A204.1 (cell line): ENCODE measurements at regions not wholly inside any gene's neighbourhood (a gene's known extent, or its start where the extent isn't known, plus 50 kb on each side); places are given as distances from the start of the nearest gene placed in this dataset.

Experiments used
- FAIRE-seq: peaks from 2 replicates; lab custom pipeline; 2012; peaks lifted over from hg19 to GRCh38; lab: Jason Lieb, UNC

- FAIRE-seq, result no peak
These were observed 315.5 kb upstream of the C9orf72 start for GRCh38 chr9:27888661-27889295.

DNA sequence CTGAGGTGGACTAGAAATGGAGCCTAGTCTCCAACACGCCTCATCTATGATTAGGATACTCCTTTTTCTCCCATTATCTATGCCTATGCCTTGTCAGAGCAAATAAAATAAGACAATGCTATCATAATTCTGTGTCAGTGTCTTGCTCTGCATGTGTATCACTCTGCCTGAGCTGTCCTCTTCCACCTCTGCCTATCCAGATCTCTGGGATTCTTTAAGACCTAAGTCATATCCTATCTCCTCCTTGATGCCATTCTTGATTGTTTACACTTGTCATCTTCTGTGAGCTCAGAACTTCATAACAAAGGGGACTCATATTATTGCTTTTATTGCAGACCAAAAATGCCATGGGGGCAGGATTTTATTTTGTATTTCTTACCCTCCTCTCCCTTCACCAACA is 351.2 kb upstream of the C9orf72 start:
- FAIRE-seq, result no peak

GRCh38 chr9:27925815-27926214 is 352.5 kb upstream of the C9orf72 start:
- no peak for FAIRE-seq

- no peak for FAIRE-seq
These were observed 356.6 kb upstream of the C9orf72 start for GRCh38 chr9:27929841-27930240.

DNA sequence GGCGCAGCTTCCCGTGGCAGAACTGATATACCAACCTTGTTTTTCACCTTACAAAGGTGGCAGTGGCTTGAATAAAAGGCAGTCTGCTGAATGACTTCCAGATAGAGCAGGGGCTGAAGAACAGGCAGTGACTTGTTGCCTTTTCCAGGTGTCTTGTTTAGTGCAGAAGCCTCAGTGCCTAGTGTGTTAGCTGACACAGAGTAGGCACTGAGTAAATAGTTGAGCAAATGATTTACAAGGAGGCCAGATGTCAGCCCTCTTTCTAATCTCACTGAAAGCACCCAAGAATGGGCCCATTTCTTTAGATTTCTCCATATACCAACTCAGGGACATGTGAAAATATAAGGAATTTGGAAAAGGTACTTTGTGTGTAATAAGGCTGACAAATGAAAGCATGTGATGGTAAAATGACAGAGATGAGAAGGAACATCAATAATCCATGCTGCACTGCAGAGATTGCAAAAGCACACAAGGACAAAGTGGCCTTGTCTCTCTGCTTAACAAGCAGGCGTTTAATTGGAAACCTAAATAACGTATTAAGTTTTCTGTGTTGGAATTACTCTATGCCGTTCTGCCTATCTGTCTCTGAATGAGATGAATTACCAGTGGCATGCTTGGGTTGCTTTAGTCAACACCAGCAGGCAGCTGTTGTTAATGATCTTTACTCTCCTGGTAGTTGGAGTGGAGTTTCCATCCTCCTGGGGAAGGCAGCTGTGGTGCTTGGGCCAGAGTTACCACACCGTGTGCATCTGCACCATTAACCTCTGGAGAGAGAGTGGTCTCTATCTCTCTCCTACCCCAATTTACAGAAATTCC is 360.1 kb upstream of the C9orf72 start:
- no peak for FAIRE-seq

DNA sequence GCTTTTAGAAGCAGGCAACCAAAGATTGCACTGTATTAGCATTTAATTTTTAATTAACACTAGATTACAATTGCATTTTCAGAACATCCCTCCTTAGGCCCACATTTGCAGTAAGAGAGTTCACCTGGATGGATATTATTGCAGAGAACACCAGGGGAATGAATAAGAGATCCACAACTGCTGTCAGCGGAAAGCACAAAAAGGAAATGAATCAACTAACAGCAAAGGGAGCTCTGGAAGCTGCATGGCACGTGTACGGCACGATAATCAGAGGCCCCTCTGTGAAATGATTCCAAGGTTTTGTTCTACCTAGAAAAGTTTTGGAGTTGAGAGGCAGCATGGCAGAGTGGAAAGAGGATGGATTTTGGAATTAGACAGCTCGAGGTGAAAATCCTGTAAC is 361.2 kb upstream of the C9orf72 start:
- FAIRE-seq, result no peak

DNA sequence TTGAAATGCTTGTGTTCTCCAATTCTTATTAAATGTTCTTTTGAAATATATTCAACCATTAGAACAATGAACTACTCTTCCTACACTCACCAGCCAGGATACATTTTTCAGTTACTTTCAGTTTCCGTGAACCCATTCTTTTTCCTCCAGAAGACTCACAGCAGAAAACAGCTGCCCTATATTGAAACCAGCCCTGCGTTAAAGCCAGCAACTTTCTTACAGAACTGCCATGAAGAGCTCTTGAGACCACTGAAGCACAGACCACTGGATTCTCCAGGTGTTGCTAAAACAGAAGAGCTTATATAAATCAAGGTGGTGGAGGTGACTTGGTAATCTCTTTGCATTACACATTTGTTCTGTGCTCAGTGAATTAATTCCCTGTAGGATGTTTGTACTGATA is 365.9 kb upstream of the C9orf72 start:
- FAIRE-seq, result no peak

DNA sequence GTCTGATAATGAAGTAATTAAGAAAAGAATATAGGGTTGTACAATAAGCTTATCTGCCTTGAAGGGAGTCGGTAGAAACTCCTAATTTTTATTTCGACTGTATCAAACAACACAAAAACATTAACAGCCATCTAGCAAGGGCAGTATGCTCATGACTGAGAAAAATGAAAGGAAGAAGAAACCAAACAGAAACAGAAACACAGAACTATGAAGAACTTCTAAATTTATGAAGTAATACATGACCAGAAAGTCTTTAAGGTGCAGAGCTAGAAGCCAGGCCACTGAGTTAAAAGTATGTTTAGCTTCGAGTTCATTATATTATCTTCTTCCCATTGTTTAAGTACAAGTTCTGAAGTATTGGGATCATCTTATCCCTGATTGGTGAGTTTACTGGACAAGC is 367.3 kb upstream of the C9orf72 start:
- FAIRE-seq, result no peak

DNA sequence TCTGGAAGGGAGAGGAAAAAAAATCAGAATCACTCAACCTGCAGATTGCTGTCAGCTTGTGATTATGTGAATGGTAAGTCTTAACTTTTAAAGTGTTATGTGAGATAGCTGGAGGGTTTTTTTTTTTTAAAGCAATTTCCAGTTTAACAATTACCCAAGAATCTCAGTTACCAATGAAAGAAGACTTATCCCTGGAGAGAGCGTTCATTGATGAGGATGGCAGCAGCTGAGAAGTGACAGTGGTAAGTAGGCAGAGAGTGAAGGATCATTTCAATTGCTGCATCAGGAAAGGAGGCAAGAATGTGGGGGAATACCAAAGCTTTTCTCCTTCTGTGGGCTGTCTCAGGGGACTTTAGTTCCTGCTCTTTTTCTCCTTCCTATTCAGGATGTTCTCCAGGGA is 370.2 kb upstream of the C9orf72 start:
- no peak for FAIRE-seq

DNA sequence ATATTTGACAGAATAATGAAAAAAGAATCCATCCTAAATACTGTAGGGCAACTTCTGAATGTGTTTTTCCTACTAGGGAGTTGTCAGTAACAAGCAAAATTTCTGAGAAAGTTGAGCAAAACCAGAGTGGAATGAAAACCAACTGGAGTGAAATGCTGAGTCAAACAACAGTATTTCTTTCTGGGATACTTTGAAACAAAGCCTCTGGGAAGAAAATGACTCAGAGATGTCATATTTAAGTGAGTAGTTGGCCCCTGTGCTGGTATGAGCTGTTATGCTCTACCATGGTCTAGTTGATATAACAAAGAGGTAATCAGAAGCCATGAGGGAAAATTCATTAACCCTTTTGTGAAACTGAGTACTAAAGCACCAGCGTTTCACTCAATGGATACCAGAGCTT is 372.1 kb upstream of the C9orf72 start:
- no peak for FAIRE-seq

DNA sequence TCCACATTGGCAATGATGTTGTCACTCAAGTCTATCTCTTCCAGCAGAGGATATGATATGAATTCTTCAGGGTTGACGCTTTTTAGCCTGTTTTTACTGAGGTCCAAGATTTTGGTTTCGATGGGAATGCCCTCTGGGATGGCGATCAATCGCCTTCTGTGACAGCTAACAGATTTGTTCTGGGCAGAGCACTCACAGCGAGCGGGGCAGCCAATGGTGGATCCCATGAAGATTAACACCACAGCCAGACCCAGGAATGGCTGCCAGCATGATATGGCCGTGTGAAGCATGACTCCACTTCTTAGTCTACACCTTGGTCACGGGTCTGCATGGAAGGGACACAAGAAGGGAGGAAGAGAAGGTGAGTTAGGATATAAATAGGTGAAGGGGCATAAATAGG is 377.1 kb upstream of the C9orf72 start:
- FAIRE-seq, result no peak

- no peak for FAIRE-seq
These were observed 381.6 kb upstream of the C9orf72 start for GRCh38 chr9:27954858-27955257.

DNA sequence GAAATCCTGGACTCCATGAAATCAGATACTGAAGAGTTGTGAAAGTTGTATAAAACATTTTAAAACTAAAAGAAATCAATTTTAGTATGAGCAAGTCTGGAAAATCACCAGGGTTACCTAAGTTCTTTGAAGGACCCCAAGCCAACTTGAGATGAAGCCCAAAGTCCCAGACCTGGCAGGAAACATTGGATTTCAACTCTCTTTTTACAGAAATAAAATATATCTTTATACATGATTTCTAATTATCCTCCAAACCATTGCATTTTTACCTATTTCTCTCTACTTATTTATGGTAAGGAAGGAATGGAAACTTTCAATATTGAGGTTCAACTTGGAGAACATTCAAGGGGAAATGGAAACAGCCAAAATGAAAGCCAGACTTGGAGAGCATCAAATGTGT is 390.6 kb upstream of the C9orf72 start:
- FAIRE-seq, result no peak

DNA sequence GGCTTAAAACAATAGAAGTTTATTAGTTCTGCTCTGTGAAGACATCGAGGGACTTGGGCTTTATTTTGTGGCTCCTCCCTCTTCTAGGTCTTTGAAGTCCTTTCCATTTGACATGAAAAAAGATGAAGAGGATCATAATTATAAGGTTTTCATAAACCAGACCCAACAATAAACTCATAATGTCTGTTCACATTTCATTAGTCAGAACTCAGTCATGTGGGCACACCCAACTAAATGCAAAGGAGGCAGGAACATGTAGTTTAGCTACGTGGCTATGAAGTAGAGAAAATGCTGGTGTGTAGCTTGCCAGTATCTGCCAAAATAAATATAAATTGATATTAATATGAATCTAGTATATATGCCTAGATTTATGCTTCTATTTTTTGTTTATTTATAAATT is 393.9 kb upstream of the C9orf72 start:
- no peak for FAIRE-seq

DNA sequence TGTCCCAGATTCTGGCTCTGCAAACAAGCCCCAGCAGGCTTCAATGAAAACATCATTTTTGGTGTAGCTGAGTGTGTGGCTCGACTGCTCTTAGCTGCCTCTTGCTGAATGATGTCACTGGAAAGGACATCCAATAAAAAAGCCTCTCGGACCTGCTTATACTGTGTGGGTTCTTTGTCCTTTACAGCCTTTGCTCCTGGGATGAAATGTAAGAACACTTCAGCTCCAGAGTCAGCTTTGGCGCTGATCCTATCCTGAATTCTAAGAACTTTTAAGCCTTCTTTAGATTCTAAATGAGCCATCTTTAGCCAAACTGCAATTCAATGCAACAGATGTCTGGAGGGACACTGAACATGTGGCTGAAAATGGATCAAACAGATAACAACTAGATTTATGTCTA is 404.6 kb upstream of the C9orf72 start:
- FAIRE-seq, result no peak

DNA sequence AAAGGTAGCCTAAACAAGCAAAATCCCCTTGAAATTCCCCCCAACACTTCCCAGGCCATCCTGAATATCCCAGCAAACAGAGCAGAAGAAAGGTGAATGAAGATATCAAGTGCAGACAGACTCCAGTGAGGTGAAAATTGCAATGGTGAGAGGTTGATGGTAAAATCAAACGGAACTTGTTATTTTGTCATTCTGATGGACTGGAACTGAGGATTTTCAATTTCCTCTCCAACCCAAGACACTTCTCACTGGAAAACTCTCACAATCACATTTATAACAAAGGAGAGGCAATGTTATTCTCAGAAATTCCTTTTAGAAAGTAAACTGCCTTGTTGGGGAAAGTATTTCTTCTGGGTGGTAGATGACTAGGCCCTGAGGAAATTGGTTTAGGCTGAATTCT is 412.4 kb upstream of the C9orf72 start:
- no peak for FAIRE-seq

- FAIRE-seq, result no peak
These were observed 417.2 kb upstream of the C9orf72 start for GRCh38 chr9:27990524-27990923.

- no peak for FAIRE-seq
These were observed 417.9 kb upstream of the C9orf72 start for GRCh38 chr9:27991221-27991620.

GRCh38 chr9:28001096-28001495 is 427.8 kb upstream of the C9orf72 start:
- FAIRE-seq, result no peak

DNA sequence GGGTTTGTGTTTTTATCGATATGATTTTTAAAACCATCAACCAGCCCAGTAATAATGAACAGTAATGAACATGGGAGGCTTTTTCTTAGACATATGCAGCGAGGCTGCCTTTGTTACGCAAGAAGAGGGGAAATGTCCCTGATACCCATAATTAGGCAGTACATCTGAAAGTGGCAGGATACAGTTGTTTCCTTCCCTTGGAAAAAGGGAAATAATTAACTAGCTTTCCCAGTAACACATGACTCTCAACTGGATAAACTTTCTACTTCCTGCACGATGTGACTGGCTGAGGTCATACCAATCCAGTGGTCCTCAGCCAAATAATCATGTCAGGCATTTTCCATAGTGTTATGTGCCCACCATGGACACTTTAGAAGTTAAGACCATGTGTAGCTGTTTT is 431.6 kb upstream of the C9orf72 start:
- no peak for FAIRE-seq

GRCh38 chr9:28005779-28006178 is 432.5 kb upstream of the C9orf72 start:
- no peak for FAIRE-seq

DNA sequence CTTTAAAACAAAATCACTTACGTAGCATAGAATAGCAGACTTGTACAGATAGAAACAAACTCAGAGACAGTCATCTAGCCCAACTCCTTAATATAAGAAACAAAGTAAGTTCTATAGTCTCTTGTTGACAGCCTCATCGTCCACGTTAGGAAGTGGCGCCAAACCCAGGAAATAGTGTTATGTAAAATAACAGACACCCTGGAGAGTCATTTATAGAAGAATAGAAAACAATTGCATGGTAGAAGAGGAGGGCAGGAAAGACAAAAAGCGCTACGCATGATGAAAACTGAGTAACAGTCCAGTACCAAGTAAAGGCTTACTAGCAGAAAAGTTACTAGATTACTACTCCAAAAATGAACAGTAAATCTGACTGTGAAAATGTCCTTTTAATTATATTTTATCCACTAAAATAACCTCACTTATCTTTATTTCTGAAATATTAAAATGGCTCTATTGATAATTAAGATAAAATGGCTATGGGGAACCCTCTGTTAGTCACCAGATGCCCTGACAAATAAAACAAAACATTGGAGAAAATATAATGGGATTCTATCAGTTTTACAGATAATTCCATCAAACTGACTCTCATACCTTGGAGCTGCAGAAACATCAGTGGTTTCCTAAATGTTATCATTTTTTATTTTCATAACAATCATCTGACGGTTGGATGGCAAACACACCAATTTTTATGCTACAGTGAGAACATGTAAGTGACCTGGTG is 434.0 kb upstream of the C9orf72 start:
- no peak for FAIRE-seq

GRCh38 chr9:28014212-28014611 is 440.9 kb upstream of the C9orf72 start:
- FAIRE-seq, result no peak

DNA sequence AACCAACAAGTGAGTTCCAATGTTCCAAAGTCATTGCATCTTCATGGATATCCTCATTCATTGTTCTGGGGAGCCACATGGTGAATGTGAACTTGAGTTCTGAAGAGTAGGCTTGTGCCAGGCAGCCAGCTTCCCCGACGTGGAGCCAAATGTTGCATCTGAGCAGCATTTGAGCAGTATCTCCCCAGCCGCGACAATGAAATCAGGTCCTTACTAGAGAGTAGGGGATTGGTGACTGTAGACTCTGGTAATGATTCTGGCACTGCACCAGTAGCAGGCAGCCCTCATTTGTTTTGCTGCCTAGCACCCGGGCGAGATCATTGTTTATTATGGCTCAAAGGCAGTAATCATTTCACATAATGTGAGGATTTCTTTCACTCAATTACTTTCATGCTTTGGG is 451.4 kb upstream of the C9orf72 start:
- no peak for FAIRE-seq
